DOHH2 (cell line): ENCODE measurements at regions not wholly inside any gene's neighbourhood (a gene's known extent, or its start where the extent isn't known, plus 50 kb on each side); places are given as distances from the start of the nearest gene placed in this dataset.

Experiments
- H3F3A ChIP-seq: fragments of 200-600 bp; sonication (generic), shearing (Covaris generic); 2 replicates; pipeline ENCODE4 v1.6.0; 2016; ENCODE audit warnings: antibody characterized with exemption, mild to moderate bottlenecking; ENCODE audit not compliant: control insufficient read depth, insufficient read depth
- H3K27ac ChIP-seq: fragments of 200-600 bp; sonication (generic); 2 replicates; pipeline ENCODE4 v1.5.1; 2014; ENCODE audit warnings: low read depth, mild to moderate bottlenecking, low read length, moderate library complexity
- H3K27me3 ChIP-seq: fragments of 200-600 bp; sonication (generic); 2 replicates; pipeline ENCODE4 v1.6.1; 2014; ENCODE audit warnings: mild to moderate bottlenecking, low read length, mixed read lengths; ENCODE audit not compliant: control insufficient read depth
- H3K36me3 ChIP-seq: fragments of 200-600 bp; sonication (generic); 2 replicates; pipeline ENCODE4 v1.6.1; 2014; ENCODE audit warnings: mild to moderate bottlenecking, low read length, moderate library complexity, mixed read lengths; ENCODE audit not compliant: control insufficient read depth
- H3K4me1 ChIP-seq: fragments of 200-600 bp; sonication (generic); 2 replicates; pipeline ENCODE4 v1.6.1; 2014; ENCODE audit warnings: mild to moderate bottlenecking, low read length, mixed read lengths; ENCODE audit not compliant: control insufficient read depth
- H3K4me2 ChIP-seq: fragments of 200-600 bp; sonication (generic); 2 replicates; pipeline ENCODE4 v1.6.0; 2014; ENCODE audit warnings: mild to moderate bottlenecking, low read length, moderate library complexity
- H3K4me3 ChIP-seq: fragments of 200-600 bp; sonication (generic); 2 replicates; pipeline ENCODE4 v1.5.1; 2014; ENCODE audit warnings: mild to moderate bottlenecking, low read length, mixed read lengths
- H3K79me2 ChIP-seq: fragments of 200-600 bp; sonication (generic); 2 replicates; pipeline ENCODE4 v1.6.1; 2014; ENCODE audit warnings: mild to moderate bottlenecking, low read length, mixed read lengths; ENCODE audit not compliant: control insufficient read depth
- H3K9me2 ChIP-seq: fragments of 200-600 bp; sonication (generic); replicated peaks from 2 replicates; pipeline ENCODE4 v1.6.1; 2014; ENCODE audit warnings: mild to moderate bottlenecking, low read length, mixed read lengths; ENCODE audit not compliant: control insufficient read depth
- H3K9me3 ChIP-seq: fragments of 200-600 bp; sonication (generic); 2 replicates; pipeline ENCODE4 v1.6.1; 2014; ENCODE audit warnings: antibody characterized with exemption, low read length, mixed read lengths; ENCODE audit not compliant: control insufficient read depth, insufficient read depth
- H4K20me1 ChIP-seq: fragments of 200-600 bp; sonication (generic); 2 replicates; pipeline ENCODE4 v1.6.0; 2014; ENCODE audit warnings: low read depth, mild to moderate bottlenecking, antibody characterized with exemption, low read length, moderate library complexity; ENCODE audit not compliant: control insufficient read depth, insufficient read depth
- EZH2phosphoT487 ChIP-seq: fragments of 200-600 bp; sonication (generic); IDR thresholded peaks from 2 replicates; pipeline ENCODE4 v1.6.1; 2017; ENCODE audit warnings: borderline replicate concordance, mild to moderate bottlenecking, antibody characterized with exemption, low read length, moderate library complexity, mixed read lengths
- TF ChIP-seq, protein P1 (sequence below): fragments of 200-600 bp; sonication (generic); IDR thresholded peaks from one replicate; pipeline ENCODE4 v1.5.1; 2014; ENCODE audit warnings: antibody characterized with exemption, mild to moderate bottlenecking, low read depth, low read length; ENCODE audit not compliant: poor library complexity, severe bottlenecking

DNA sequence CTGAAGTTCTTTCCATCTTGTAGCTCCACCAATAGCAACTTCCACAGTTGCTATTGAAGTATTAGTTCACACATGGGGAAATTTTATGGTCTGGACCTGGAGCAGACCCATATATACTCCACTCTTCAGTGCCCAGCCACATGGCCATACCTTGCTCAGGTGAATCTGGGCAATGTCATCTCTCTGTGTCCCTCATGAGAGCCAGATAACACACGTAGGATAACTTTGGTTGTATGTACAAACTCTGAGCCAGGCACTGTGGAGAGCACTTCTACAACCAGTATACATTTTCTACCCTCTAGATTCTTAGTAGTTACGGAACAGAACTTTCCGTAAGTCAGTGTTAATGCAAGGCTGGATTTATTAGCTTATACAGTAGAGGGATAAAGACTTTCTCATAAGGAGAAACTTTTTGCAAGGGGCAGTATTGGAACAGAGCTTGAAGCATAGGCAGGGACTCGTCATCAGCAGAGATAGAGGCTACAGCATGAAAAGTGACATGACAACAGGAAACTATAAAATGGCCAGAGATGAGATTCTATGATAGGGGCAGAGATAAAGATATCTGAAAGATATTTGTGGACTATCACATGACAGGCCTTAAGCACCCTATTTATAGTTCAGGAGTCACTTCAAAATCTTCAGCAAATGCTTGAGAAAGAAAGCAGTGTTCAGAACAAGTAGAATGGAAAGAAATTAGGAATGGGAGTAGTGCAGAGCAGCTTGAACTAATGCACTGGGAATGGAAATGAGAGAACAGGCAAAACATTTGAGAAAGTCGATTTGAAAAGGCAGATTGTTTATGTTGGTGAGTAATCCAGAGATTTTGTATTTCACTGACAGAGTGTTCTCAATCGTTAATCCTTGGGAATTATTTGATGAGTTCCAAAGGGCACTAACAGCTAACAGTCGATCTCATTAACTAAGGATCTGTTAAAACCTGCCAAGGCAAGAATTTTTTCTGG is 481.8 kb downstream of the USP25 start:
- H3K9me3 ChIP-seq: no peaks in the 10 kb centered on the region
- H4K20me1 ChIP-seq: no peaks in the 10 kb centered on the region
- H3K27me3 ChIP-seq: no peaks in the 10 kb centered on the region
- H3K36me3 ChIP-seq: no peaks in the 10 kb centered on the region
- H3F3A ChIP-seq: no peaks in the 10 kb centered on the region
- H3K9me2 ChIP-seq: no peaks in the 10 kb centered on the region
- H3K27ac ChIP-seq: no peak overlapping the region
- H3K4me1 ChIP-seq: no peaks in the 10 kb centered on the region
- no peak overlapping the region for H3K4me3 ChIP-seq
- H3K4me2 ChIP-seq: no peak overlapping the region
- H3K79me2 ChIP-seq: no peaks in the 10 kb centered on the region
- no peak for TF ChIP-seq EZH2phosphoT487
- TF ChIP-seq, protein P1, sequence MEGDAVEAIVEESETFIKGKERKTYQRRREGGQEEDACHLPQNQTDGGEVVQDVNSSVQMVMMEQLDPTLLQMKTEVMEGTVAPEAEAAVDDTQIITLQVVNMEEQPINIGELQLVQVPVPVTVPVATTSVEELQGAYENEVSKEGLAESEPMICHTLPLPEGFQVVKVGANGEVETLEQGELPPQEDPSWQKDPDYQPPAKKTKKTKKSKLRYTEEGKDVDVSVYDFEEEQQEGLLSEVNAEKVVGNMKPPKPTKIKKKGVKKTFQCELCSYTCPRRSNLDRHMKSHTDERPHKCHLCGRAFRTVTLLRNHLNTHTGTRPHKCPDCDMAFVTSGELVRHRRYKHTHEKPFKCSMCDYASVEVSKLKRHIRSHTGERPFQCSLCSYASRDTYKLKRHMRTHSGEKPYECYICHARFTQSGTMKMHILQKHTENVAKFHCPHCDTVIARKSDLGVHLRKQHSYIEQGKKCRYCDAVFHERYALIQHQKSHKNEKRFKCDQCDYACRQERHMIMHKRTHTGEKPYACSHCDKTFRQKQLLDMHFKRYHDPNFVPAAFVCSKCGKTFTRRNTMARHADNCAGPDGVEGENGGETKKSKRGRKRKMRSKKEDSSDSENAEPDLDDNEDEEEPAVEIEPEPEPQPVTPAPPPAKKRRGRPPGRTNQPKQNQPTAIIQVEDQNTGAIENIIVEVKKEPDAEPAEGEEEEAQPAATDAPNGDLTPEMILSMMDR: no peak

DNA sequence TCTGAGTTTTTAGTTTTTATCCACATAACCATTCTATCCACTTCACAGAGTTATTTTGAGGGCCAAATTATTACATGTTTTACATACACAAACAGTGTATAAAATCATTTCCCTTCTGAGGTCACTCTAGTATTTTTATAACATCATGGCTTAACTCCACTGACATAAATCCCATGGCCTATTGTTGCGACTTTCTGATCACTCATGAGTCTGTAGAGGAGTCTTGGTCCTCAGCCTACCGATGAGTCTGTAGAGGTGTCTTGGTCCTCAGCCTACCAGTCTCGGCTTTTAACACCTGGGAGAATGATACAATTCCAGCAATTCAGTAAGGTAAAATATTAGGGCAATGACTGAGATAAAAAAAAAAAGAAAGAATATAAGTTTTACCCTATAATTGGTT is 483.7 kb downstream of the USP25 start:
- Histone ChIP-seq H3K4me2 (no peak overlapping the region), H3K27me3 (no peaks in the 10 kb centered on the region), H3K36me3 (no peaks in the 10 kb centered on the region), H3K79me2 (no peaks in the 10 kb centered on the region), H4K20me1 (no peaks in the 10 kb centered on the region), H3K9me3 (no peaks in the 10 kb centered on the region), H3F3A (no peaks in the 10 kb centered on the region), H3K4me1 (no peaks in the 10 kb centered on the region), H3K9me2 (no peaks in the 10 kb centered on the region), H3K4me3 (no peak overlapping the region), H3K27ac (no peak overlapping the region)
- no peak for TF ChIP-seq EZH2phosphoT487
- TF ChIP-seq, protein P1: no peak

DNA sequence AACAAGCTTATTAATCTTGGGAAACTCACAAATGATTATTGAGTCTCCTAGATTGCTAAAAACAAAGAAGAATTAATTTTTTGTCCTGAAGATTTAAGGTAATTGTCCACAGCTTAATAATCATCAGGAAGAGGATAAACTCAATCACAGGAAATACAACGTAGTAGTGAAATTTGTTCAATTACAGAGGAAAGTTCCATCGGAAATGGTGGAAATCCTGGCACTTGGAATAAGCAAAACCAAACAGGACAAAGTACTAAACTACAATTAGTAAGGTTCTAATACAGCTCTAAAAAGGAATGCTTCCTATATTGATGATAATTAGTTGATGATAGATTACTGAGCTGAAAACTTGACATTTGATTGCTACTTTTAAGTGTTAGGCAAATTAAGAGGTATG is 485.4 kb downstream of the USP25 start:
- Histone ChIP-seq H3K27me3 (no peaks in the 10 kb centered on the region), H3K27ac (no peak overlapping the region), H3F3A (no peaks in the 10 kb centered on the region), H3K9me3 (no peaks in the 10 kb centered on the region), H3K36me3 (no peaks in the 10 kb centered on the region), H3K4me3 (no peak overlapping the region), H4K20me1 (no peaks in the 10 kb centered on the region), H3K79me2 (no peaks in the 10 kb centered on the region), H3K9me2 (no peaks in the 10 kb centered on the region), H3K4me1 (no peaks in the 10 kb centered on the region), H3K4me2 (no peak overlapping the region)
- TF ChIP-seq EZH2phosphoT487: no peak
- TF ChIP-seq, protein P1: no peak
